ENCODE measurements at regions not wholly inside any gene's neighbourhood (a gene's known extent, or its start where the extent isn't known, plus 50 kb on each side); places are given as distances from the start of the nearest gene placed in this dataset.

GRCh38 chr17:73694491-73694890 lies 50.2 kb upstream of the SDK2 start:
- TF ChIP-seq CTCF (IDR thresholded peaks at IDR 0.05) = no peak

GRCh38 chr17:73695035-73695738 lies 50.9 kb upstream of the SDK2 start:
- Histone ChIP-seq H3K27ac (no peak overlapping the region), H3K27me3 (peaks cover 0 to 24% of the 10 kb centered on the region in 2 donors), H3K4me1 (no peaks in the 10 kb centered on the region), H3K36me3 (no peaks in the 10 kb centered on the region), H3K4me3 (no peak overlapping the region), H3K9me3 (no peaks in the 10 kb centered on the region)
- no peak for TF ChIP-seq CTCF (IDR thresholded peaks at IDR 0.05)
- intact Hi-C loops (cut with DNase I; ENCODE audit: low total_unique reads) = no loop called here
- no peak for DNase-seq

More at GRCh38 chr17:73694491-73694890, 50.2 kb upstream of the SDK2 start:
- Histone ChIP-seq H3K4me3 (no peak overlapping the region), H3K4me1 (no peaks in the 10 kb centered on the region), H3K27ac (no peak overlapping the region), H3K9me3 (no peaks in the 10 kb centered on the region), H3K36me3 (no peaks in the 10 kb centered on the region), H3K27me3 (peaks cover 0 to 27% of the 10 kb centered on the region in 2 donors)
- DNase-seq = no peak
- intact Hi-C loops (cut with DNase I; ENCODE audit: low total_unique reads) = no loop called here

GRCh38 chr17:73696251-73696650 lies 52.0 kb upstream of the SDK2 start:
- no peak for DNase-seq
- Histone ChIP-seq H3K4me3 (no peak overlapping the region), H3K36me3 (no peaks in the 10 kb centered on the region), H3K4me1 (no peaks in the 10 kb centered on the region), H3K27me3 (peaks cover 0 to 20% of the 10 kb centered on the region in 2 donors), H3K9me3 (no peaks in the 10 kb centered on the region), H3K27ac (no peak overlapping the region)
- TF ChIP-seq CTCF (IDR thresholded peaks at IDR 0.05) = no peak
- intact Hi-C loops (cut with DNase I; ENCODE audit: low total_unique reads) = no loop called here

GRCh38 chr17:73697872-73698271 lies 53.6 kb upstream of the SDK2 start:
- DNase-seq = no peak
- no peaks in the 10 kb centered on the region for H3K36me3 ChIP-seq
- no peak overlapping the region for H3K27ac ChIP-seq
- TF ChIP-seq CTCF (IDR thresholded peaks at IDR 0.05) = no peak
- peaks cover 0 to 23% of the 10 kb centered on the region in 2 donors for H3K27me3 ChIP-seq
- no peak overlapping the region for H3K4me3 ChIP-seq
- intact Hi-C loops (cut with DNase I; ENCODE audit: low total_unique reads) = no loop called here
- no peaks in the 10 kb centered on the region for H3K9me3 ChIP-seq
- no peaks in the 10 kb centered on the region for H3K4me1 ChIP-seq

GRCh38 chr17:73698966-73699365 lies 54.7 kb upstream of the SDK2 start:
- Histone ChIP-seq H3K36me3 (no peaks in the 10 kb centered on the region), H3K27me3 (peaks cover 0 to 26% of the 10 kb centered on the region in 2 donors), H3K4me3 (no peak overlapping the region), H3K9me3 (no peaks in the 10 kb centered on the region), H3K4me1 (no peaks in the 10 kb centered on the region), H3K27ac (no peak overlapping the region)
- intact Hi-C loops (cut with DNase I; ENCODE audit: low total_unique reads) = no loop called here
- DNase-seq = no peak
- TF ChIP-seq CTCF (IDR thresholded peaks at IDR 0.05) = no peak

Measured in tibial artery (tissue), 4 donors.